ENCODE measurements at regions not wholly inside any gene's neighbourhood (a gene's known extent, or its start where the extent isn't known, plus 50 kb on each side); places are given as distances from the start of the nearest gene placed in this dataset.

DNA sequence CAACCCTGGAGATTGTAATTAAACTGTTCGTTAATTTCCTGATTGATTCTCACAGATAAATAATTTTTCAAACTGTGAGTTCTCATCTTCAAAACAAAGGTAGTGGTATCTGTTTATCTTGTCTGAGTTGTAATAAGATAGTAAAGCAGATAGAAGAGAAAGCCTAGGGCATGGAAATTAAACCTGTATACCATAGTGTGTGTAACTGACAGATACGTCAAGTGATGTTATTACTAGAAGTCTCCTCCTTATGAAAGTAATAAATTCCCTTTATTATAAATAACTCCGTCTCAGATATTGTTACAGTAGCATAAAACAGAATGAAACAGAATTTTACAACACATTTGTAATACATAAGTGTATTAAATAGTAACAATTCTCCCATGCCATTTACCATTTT, 1065.1 kb downstream of the SLITRK1 start (continued):
- TF ChIP-seq, protein P1, sequence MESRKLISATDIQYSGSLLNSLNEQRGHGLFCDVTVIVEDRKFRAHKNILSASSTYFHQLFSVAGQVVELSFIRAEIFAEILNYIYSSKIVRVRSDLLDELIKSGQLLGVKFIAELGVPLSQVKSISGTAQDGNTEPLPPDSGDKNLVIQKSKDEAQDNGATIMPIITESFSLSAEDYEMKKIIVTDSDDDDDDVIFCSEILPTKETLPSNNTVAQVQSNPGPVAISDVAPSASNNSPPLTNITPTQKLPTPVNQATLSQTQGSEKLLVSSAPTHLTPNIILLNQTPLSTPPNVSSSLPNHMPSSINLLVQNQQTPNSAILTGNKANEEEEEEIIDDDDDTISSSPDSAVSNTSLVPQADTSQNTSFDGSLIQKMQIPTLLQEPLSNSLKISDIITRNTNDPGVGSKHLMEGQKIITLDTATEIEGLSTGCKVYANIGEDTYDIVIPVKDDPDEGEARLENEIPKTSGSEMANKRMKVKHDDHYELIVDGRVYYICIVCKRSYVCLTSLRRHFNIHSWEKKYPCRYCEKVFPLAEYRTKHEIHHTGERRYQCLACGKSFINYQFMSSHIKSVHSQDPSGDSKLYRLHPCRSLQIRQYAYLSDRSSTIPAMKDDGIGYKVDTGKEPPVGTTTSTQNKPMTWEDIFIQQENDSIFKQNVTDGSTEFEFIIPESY (IDR thresholded peaks at IDR 0.05), result no peak

DNA sequence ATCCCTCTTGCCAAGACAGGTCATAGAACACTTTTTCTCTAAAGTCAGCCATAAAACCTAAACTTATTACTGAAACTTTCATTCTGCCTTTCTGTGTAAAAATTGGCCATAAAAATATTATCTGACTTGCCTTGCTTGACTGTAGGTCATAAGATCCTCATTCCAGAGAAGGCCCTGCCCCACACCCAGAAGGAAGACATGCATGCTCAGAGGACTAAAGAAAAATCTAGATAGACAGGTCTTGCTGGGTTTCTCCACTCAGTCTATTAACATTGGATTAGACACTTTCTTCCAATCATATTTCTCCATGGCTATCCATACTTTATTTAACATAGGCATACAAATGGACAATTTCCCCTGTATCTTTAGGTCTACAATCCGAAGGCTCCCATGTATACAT, 1066.5 kb downstream of the SLITRK1 start:
- Histone ChIP-seq H3K4me1 (ENCODE audit: control insufficient read depth in 4 of 4, insufficient read depth in 4 of 4, low read length in 3 of 4) (no peaks in the 10 kb centered on the region), H3K9me3 (ENCODE audit: control insufficient read depth in 4 of 4, low read length in 3 of 4) (no peaks in the 10 kb centered on the region), H3K36me3 (ENCODE audit: control insufficient read depth in 4 of 4, insufficient read depth in 3 of 4, low read depth in 1 of 4, low read length in 3 of 4) (no peaks in the 10 kb centered on the region), H3K9ac (ENCODE audit: low read depth in 1 of 2, low read length in 2 of 2) (no peak overlapping the region), H3K27me3 (ENCODE audit: control insufficient read depth in 4 of 4, insufficient read depth in 4 of 4, low read length in 3 of 4) (no peaks in the 10 kb centered on the region), H3K4me3 (ENCODE audit: low read depth in 1 of 3, low read length in 3 of 3) (no peak overlapping the region), H3K27ac (ENCODE audit: low read depth in 1 of 2, low read length in 2 of 2) (no peak overlapping the region)
- 62% methylated on average over 1 of the region's 1 CpG for WGBS
- TF ChIP-seq RAD21 (IDR thresholded peaks at IDR 0.05) (no peak), YY1 (IDR thresholded peaks at IDR 0.05) (no peak), FOXA2 (IDR thresholded peaks at IDR 0.05) (no peak), EGR1 (IDR thresholded peaks at IDR 0.05; ENCODE audit: low read depth in 2 of 2) (no peak), FOXA1 (IDR thresholded peaks at IDR 0.05) (no peak), HNF4A (conservative IDR thresholded peaks at IDR 0.05) (no peak), GABPA (IDR thresholded peaks at IDR 0.05 in 1 of 2, conservative IDR thresholded peaks at IDR 0.05 in 1 of 2) (no peak), NR2F2 (IDR thresholded peaks at IDR 0.05) (no peak), CTCF (IDR thresholded peaks at IDR 0.05; ENCODE audit: low read depth, low read length, missing input control) (no peak), RXRA (IDR thresholded peaks at IDR 0.05) (no peak), SP1 (IDR thresholded peaks at IDR 0.05) (no peak), JUND (IDR thresholded peaks at IDR 0.05) (no peak), TAF1 (conservative IDR thresholded peaks at IDR 0.05) (no peak), HNF4G (IDR thresholded peaks at IDR 0.05) (no peak)
- TF ChIP-seq, protein P1 (IDR thresholded peaks at IDR 0.05), result no peak
- TF ChIP-seq, protein P2, sequence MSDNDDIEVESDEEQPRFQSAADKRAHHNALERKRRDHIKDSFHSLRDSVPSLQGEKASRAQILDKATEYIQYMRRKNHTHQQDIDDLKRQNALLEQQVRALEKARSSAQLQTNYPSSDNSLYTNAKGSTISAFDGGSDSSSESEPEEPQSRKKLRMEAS (IDR thresholded peaks at IDR 0.05), result no peak
- TF ChIP-seq, protein P3, sequence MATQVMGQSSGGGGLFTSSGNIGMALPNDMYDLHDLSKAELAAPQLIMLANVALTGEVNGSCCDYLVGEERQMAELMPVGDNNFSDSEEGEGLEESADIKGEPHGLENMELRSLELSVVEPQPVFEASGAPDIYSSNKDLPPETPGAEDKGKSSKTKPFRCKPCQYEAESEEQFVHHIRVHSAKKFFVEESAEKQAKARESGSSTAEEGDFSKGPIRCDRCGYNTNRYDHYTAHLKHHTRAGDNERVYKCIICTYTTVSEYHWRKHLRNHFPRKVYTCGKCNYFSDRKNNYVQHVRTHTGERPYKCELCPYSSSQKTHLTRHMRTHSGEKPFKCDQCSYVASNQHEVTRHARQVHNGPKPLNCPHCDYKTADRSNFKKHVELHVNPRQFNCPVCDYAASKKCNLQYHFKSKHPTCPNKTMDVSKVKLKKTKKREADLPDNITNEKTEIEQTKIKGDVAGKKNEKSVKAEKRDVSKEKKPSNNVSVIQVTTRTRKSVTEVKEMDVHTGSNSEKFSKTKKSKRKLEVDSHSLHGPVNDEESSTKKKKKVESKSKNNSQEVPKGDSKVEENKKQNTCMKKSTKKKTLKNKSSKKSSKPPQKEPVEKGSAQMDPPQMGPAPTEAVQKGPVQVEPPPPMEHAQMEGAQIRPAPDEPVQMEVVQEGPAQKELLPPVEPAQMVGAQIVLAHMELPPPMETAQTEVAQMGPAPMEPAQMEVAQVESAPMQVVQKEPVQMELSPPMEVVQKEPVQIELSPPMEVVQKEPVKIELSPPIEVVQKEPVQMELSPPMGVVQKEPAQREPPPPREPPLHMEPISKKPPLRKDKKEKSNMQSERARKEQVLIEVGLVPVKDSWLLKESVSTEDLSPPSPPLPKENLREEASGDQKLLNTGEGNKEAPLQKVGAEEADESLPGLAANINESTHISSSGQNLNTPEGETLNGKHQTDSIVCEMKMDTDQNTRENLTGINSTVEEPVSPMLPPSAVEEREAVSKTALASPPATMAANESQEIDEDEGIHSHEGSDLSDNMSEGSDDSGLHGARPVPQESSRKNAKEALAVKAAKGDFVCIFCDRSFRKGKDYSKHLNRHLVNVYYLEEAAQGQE (IDR thresholded peaks at IDR 0.05), result no peak
- TF ChIP-seq, protein P4, sequence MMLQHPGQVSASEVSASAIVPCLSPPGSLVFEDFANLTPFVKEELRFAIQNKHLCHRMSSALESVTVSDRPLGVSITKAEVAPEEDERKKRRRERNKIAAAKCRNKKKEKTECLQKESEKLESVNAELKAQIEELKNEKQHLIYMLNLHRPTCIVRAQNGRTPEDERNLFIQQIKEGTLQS (IDR thresholded peaks at IDR 0.05), result no peak
- DNase-seq (ENCODE audit: low spot score), result no peak
